ENCODE measurements at regions not wholly inside any gene's neighbourhood (a gene's known extent, or its start where the extent isn't known, plus 50 kb on each side); places are given as distances from the start of the nearest gene placed in this dataset.
"Not testable (repeated sequence)": the region's sequence is repeated elsewhere in the genome, so short reads cannot be mapped to it uniquely, and the experiment has no call there.

- DNase-seq: no peak
Observed at GRCh38 chr18:34491719-34492118, 218.4 kb upstream of the DTNA start.

DNA sequence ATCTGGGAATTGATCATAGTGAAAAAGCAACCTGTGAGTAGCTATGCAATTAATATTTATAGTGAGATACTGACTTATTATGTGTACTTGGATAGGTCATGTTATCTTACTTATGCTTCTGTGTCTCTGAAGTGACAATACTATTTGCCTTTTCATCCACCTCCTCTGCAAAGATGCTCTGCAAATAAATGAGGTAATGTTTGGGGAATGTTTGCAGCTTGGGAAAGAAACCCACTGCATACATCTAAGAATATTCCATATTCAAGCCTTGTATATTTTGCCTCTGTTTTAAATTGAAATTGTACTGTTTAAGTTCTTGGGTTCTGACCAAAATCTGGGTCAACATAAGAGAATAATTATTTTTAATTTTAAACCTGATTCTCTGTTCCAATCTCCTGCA is 217.4 kb upstream of the DTNA start:
- DNase-seq: no peak

- DNase-seq: peak; percentile 61 to 91
Observed at GRCh38 chr18:34493099-34493544, 217.0 kb upstream of the DTNA start.

DNA sequence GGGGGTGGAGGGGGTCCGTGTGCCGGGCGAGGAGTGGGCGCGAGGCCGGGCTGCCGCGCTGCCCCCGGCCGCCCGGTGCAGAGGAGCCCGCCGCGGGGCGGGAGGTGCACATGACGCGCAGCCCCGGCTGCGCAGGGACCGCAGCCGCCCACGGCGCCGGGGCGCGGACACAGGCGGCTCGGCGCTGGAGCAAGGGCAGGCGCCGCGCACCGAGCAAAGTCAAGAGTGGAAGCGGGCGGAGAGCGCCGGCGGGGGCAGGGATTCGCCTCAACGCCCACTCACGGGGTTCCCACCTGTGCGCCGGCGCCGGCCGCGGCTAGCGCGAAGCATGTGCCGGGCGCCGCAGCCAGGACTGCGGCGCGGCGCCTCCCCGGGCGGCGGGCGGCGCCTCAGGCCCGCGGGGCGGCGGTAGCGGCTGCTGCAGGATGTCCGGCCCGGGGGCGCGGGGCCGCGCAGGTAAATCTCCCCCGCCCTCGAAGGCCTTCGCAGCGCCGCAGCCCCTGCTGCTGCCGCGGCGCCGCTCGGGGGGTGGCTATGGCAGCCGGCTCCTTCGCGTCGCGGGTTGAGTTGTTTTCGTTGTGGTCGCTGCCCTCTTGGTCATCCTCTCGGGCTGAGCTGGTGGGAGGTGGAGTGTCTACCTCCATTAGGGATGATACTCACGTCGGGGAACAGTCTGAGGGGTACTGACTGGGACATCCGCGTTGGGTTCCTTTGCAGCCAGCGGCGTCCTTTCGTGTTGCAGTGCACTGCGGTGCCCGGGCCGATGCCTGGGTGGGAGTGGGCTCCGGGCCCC is 216.3 kb upstream of the DTNA start:
- no peak for DNase-seq

GRCh38 chr18:34494359-34494696 is 215.8 kb upstream of the DTNA start:
- DNase-seq: no peak

GRCh38 chr18:34495506-34495905 is 214.6 kb upstream of the DTNA start:
- DNase-seq: no peak

GRCh38 chr18:34501553-34501952 is 208.5 kb upstream of the DTNA start:
- no peak for DNase-seq

DNA sequence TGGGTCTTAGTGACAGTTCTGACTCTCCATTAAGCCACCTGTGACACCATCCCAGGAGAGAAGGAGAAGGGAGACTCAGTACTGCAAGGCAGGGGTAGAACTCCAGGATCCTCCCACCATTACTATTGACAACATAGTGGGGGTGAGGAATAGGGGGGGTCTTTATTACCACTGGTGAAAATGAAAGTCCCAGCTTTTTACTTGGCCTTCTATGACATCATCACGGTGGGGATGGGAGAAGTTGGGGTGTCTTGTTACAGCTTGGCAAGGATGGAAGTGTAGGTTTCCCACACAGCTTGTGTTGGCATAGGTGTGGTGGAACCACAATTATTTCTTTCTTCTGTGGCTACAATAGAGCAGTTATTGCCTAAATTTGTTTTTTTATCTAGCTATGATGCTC is 203.9 kb upstream of the DTNA start:
- DNase-seq: no peak

GRCh38 chr18:34509163-34509562 is 200.9 kb upstream of the DTNA start:
- DNase-seq: no peak

DNA sequence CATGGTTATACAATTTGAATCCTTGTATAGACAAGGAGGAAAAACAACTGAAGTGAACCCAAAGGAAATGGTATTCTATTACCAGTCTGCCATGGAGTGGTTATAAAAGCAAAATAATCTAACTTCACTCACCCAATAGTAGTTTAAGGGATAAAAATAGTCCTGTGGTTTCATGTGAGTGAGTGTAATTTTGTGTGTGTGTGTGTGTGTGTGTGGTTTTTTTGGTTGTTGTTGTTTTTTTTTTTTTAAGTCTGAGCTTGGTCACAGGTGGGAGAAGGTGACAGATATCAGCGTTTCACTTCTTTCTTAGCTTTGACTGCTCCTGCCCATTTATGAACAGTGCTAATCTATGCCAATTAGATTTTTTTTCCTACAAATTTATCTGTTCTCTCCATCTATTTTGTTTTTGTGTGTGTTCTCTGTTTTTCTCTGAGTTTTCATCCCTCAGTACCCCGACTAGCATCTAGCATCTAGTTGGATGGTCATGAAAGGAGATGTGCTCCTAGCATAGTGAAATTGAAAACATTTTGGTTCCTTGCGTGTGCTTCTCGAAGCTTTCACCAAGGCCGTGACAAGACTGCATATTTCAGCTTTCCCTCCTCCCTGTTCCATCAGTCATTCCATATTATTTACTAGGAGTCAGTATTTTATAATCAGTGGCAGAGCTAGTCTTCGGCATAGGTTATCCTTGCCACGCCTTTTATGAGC is 200.1 kb upstream of the DTNA start:
- no peak for DNase-seq

DNA sequence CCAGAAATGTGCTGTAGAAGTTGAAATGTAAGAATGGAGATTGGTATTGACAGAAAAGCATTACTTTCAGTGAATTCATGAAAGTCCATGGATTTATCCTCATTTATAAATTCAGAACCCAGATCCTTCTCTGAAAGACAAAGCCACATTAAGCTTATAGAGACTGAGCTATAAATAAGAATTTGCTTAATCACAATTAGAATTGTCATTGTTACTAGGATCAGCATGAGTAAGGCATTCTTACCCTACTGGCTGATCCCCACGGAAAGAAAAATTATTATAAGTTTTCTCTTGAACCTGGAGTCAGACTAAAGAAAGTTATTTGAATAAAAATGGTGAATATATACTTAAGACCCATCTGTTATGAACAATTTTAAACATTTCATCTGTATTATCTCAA is 199.2 kb upstream of the DTNA start:
- no peak for DNase-seq

- no peak for DNase-seq
Observed at GRCh38 chr18:34511435-34511834, 198.7 kb upstream of the DTNA start.

GRCh38 chr18:34511879-34512278 is 198.2 kb upstream of the DTNA start:
- no peak for DNase-seq

DNA sequence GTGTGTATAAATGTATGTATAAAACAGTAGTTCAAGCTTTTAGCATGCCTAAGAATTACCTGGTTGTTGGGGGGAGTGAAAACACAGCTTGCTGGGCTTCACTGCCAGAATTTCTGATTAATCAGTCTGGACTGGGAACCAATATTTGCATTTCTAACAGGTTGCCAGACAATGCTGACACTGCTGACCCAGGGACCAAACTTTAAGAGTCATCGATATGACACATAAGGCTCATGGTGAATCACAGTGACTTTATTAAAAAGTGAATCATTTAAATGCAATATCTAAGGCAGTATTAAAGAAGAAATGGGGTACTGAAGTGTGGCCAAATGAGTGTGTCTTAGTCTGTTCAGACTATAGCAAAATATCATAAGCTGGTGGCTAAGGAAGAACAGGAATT is 195.9 kb upstream of the DTNA start:
- DNase-seq: no peak

DNA sequence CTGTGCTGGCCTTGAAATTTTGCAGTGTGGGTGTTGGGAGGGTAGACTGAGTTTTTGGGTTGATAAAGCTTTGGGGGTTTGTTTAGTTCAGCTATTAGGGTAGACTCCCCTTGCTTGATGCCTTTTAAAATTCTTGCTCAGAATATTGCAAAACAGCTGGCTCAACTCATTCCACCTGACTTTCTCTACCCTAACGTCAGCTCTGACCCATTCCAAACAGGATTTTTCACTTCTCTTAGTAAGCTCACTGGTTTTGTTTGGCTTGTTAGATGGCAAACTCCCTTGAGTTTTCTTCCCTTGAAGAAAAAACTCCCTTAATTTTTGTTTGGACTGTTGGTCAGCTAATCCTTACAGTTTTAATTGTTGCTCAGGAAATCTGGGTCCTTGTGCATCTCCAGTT is 195.1 kb upstream of the DTNA start:
- no peak for DNase-seq

DNA sequence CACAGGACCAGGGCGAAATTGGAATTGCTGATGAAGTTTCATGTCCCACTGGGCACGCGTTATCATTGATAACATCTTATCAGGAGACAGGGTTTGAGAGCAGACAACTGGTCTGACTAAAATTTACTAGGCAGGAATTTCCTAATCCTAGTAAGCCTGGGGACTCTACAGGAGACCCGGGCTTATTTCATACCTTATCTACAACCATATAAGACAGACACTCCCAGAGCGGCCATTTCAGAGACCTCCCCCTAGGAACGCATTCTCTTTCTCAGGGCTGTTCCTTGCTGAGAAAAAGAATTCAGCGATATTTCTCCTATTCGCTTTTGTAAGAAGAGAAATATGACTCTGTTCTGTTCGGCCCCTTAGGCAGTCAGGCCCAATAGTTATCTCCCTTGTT is 193.7 kb upstream of the DTNA start:
- DNase-seq: not testable (repeated sequence)

- DNase-seq: not testable (repeated sequence)
Observed at GRCh38 chr18:34516996-34517395, 193.1 kb upstream of the DTNA start.

DNA sequence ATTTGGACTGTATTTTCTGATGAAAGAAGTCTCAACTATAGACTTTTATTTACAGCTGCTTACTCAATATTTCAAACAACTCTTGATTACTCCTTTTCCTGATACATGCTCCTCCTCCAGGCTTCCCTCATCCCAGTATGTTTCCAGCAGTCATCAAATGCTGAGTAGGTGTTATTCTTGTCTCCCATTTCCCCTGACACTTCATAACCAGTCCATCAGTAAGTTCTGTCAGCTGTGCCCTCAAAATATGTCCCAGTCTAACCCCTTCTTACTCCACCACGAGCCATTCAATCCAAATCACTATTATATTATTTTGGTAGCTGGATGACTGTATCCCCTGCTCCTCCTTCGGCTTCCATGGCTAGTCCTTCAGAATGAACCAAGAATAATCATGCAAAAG is 189.1 kb upstream of the DTNA start:
- DNase-seq: no peak

- DNase-seq: peak; percentile 52 to 90
Observed at GRCh38 chr18:34522603-34523002, 187.5 kb upstream of the DTNA start.

- no peak for DNase-seq
Observed at GRCh38 chr18:34525244-34525643, 184.9 kb upstream of the DTNA start.

DNA sequence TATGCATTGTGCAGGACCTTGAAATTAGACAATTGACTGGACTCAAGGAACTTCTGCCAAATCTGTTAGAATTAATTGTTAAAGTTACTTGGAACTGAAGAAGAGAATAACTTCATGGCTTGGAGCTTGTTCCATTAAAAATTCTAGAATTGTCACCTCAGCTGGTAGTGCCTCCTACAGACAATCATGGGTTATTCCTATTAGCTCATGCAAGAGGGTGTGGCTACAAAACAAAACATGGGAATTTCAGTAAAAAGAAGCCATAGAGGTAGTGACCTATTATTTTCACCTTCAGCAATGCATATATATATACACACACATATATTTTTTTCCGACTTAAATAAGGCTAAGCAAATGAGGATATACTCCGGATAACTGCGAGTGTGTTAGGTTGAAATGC is 181.9 kb upstream of the DTNA start:
- no peak for DNase-seq

DNA sequence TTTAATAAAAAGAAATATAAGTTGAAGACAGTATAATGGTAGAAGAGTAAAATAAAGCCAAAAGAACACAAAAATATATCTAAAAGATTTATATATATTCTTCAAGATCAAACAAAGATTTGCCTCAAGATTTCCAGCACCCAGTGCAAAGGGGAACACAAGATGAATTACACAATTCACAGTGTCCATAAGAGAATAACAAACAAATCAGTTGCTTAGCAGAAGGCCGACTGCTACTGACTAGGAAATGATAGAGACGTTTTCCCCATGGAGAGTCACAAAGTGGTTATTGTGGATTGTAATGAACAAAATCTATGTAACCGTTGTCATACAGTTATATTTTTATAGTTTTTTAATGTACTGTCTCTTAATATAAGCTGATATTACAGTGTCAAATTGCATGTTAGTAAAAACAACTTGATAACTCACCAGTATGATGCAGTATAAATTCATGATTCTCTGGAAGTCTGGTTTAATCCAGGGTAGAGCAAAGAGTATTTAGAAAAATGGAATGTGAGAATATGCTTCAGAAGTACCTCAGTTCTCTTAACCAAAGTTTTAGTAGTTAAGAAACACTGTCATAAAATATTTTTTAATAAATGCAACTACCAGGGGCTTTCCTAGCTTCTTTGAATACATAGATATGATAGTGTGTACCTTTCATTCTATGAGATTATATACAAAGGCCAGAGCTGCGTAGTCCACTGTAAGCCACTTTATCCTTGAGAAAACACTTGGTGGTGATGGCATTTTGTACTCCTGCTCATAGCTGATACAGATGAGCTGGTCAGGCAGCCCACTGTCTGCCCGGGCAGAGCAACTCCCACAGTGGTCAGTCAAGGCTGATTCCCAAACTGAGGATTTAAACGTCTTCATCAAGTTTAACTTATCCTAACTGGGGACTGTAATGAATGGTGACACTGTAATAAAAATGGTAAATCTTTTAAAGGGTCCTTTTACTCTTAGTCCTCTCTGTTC is 180.5 kb upstream of the DTNA start:
- no peak for DNase-seq

DNA sequence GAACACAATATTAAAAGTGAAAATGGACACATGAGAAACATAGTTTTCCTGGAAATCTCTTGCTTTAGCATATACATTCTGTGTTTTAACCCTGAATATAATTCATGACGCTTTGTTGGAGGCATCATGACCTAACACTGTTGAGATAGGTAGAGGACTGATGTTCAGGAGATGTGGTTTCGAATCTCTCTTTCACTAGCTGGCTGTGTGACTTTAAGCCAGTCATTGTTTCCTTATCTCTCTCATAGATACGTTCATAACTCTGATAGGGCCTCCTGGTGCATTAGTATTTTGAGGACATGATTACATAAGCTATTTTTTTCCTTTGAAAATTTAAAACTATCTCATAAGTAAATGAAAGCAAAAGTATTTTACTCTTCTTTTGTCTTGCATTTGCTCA is 179.0 kb upstream of the DTNA start:
- no peak for DNase-seq
